ENCODE measurements at regions not wholly inside any gene's neighbourhood (a gene's known extent, or its start where the extent isn't known, plus 50 kb on each side); places are given as distances from the start of the nearest gene placed in this dataset.

GRCh38 chr11:92317721-92318120 lies 93.1 kb downstream of the FAT3 start:
- TF ChIP-seq, protein P1, sequence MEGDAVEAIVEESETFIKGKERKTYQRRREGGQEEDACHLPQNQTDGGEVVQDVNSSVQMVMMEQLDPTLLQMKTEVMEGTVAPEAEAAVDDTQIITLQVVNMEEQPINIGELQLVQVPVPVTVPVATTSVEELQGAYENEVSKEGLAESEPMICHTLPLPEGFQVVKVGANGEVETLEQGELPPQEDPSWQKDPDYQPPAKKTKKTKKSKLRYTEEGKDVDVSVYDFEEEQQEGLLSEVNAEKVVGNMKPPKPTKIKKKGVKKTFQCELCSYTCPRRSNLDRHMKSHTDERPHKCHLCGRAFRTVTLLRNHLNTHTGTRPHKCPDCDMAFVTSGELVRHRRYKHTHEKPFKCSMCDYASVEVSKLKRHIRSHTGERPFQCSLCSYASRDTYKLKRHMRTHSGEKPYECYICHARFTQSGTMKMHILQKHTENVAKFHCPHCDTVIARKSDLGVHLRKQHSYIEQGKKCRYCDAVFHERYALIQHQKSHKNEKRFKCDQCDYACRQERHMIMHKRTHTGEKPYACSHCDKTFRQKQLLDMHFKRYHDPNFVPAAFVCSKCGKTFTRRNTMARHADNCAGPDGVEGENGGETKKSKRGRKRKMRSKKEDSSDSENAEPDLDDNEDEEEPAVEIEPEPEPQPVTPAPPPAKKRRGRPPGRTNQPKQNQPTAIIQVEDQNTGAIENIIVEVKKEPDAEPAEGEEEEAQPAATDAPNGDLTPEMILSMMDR (IDR thresholded peaks at IDR 0.05; ENCODE audit: low read depth, low read length), result no peak
- H3K4me3 ChIP-seq (ENCODE audit: low read depth, low read length), result no peak overlapping the region

DNA sequence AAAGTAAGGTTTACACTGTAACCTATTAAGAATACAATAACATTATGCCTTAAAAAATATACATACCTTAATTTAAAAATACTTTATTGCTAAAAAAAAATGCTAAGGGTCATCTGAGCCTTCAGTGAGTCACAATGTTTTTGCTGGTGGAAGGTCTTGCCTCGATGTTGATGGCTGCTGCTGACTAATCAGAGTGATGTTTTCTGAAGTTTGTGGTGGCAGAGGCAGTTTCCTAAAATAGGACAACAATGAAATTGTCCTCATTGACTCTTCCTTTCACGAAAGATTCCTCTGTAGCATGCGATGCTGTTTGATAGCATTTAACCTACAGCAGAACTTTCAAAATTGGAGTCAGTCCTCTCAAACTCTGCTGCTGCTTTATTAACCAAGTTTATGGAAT lies 97.6 kb downstream of the FAT3 start:
- TF ChIP-seq, protein P1 (IDR thresholded peaks at IDR 0.05; ENCODE audit: low read depth, low read length), result no peak
- no peak overlapping the region for H3K4me3 ChIP-seq (ENCODE audit: low read depth, low read length)

DNA sequence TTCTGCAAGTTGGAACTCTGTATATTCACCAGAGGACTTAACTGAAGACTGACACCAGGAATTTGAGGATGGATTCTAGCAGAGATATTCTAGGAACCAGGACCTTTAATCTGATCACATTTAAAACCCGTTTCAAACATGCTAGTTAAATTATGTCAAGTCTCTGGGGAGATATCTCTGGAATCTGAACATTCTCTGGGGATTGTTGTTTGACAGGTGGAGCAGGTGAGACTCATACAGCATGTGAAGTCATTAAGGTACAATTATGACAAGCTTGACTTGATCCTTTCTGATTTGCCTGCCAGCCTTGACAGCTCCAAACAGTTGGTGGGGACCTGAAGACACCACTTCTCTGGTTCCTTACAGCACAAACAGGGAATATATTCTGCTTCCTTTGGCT lies 100.3 kb downstream of the FAT3 start:
- H3K4me3 ChIP-seq (ENCODE audit: low read depth, low read length), result no peak overlapping the region
- TF ChIP-seq, protein P1 (IDR thresholded peaks at IDR 0.05; ENCODE audit: low read depth, low read length), result no peak

- TF ChIP-seq, protein P1 (IDR thresholded peaks at IDR 0.05; ENCODE audit: low read depth, low read length), result no peak
- H3K4me3 ChIP-seq (ENCODE audit: low read depth, low read length), result no peak overlapping the region
Measured at GRCh38 chr11:92325416-92325815, 100.8 kb downstream of the FAT3 start.

GRCh38 chr11:92329137-92329536 lies 104.5 kb downstream of the FAT3 start:
- H3K4me3 ChIP-seq (ENCODE audit: low read depth, low read length), result no peak overlapping the region
- TF ChIP-seq, protein P1 (IDR thresholded peaks at IDR 0.05; ENCODE audit: low read depth, low read length), result no peak

DNA sequence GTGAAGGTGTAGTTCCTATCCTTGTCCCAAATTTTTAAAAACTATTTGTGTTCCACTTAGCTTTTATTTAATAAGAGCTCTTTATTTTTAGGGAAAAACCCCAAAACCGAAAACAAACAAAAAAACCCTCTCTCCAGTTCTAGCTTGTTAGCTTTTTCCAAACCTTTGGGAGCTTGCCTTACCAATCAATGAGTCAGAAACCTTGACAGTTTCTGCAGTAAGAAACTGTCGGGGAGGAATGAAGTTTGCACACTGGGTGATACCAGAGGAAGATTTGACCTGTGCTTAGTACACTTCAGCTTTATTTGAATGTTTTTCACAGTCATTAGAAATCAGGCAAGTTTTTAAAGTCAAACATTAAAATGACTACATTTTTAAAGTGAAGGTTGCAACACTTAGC lies 105.0 kb downstream of the FAT3 start:
- TF ChIP-seq, protein P1 (IDR thresholded peaks at IDR 0.05; ENCODE audit: low read depth, low read length), result no peak
- H3K4me3 ChIP-seq (ENCODE audit: low read depth, low read length), result no peak overlapping the region

DNA sequence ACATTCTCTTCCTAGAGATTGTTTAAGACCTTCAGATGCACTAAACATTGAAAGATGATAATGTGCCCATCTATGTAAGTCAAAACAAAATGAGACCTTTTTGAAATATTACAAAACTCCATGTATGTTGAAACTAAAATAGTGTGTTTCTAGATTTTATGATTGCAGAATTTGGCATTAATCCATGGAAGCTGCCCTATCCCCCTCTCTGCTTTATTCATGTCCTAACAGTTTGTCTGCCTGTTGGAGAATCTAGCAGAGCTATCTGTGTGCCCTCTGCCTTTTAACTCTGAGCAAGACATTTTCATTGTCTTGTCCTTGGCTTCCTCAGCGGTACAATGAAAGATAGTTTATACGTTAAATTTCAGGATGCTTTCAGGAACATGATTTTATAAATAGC lies 105.5 kb downstream of the FAT3 start:
- no peak overlapping the region for H3K4me3 ChIP-seq (ENCODE audit: low read depth, low read length)
- TF ChIP-seq, protein P1 (IDR thresholded peaks at IDR 0.05; ENCODE audit: low read depth, low read length), result no peak
